Endothelial cell of umbilical vein (primary cell): ENCODE measurements at regions not wholly inside any gene's neighbourhood (a gene's known extent, or its start where the extent isn't known, plus 50 kb on each side); places are given as distances from the start of the nearest gene placed in this dataset.

Source experiments
- CTCF ChIP-seq, 2 donors: IDR thresholded peaks; 1 replicate in 1 of 2; 2 replicates in 1 of 2; pipeline ENCODE4 v1.5.1; 2011; ENCODE audit warnings: low read length in 2 of 2, mild to moderate bottlenecking in 2 of 2, moderate library complexity in 2 of 2, control low read depth in 1 of 2, inconsistent platforms in 1 of 2, low read depth in 1 of 2; ENCODE audit not compliant: insufficient read depth in 1 of 2; ENCODE audit errors: extremely low read depth in 1 of 2
- POLR2A ChIP-seq: IDR thresholded peaks from 2 replicates; pipeline ENCODE4 v1.6.1; 2012; ENCODE audit warnings: low read depth, mild to moderate bottlenecking, control low read depth, low read length

DNA sequence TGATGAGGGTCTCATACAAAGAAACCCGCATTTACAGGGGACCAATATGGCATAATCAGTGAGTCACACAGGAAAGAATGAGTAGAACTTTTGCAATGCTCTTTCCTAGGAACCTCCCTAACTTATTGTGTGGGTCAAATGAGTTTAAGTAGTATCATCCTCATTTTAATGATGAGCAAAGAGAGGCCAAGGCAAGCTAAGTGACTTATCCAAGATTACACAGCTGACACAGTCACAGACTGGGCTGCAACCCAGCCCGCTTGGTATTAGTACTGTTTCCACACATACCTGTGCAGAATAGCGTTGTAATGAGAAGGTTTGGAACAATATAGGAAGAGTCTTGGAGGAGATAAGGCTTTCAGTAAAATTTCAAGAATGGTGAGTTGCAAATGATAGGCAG lies 91.0 kb upstream of the PPP1R2C start:
- TF ChIP-seq CTCF (IDR thresholded peaks at IDR 0.05; ENCODE audit: extremely low read depth in 1 of 2, insufficient read depth in 1 of 2, low read depth in 1 of 2, low read length in 2 of 2) (no peak), POLR2A (no peak)
